ENCODE measurements at regions not wholly inside any gene's neighbourhood (a gene's known extent, or its start where the extent isn't known, plus 50 kb on each side); places are given as distances from the start of the nearest gene placed in this dataset.

GRCh38 chr14:78022059-78022458, 148.1 kb upstream of the NRXN3 start:
- H3K9ac ChIP-seq (ENCODE audit: low read length), result no peak overlapping the region
- peak overlapping the region; percentile 89 for H2AFZ ChIP-seq (ENCODE audit: low read depth, low read length, severe bottlenecking)
- no peaks in the 10 kb centered on the region for H3K9me3 ChIP-seq (ENCODE audit: insufficient read depth, low read length)
- no peak overlapping the region for H3K27ac ChIP-seq (ENCODE audit: low read depth, low read length)
- no peak overlapping the region for H3K4me2 ChIP-seq (ENCODE audit: low read depth, low read length, poor library complexity, severe bottlenecking)
- H3K36me3 ChIP-seq (ENCODE audit: low read length), result no peaks in the 10 kb centered on the region
- H3F3A ChIP-seq (ENCODE audit: insufficient read depth), result no peaks in the 10 kb centered on the region
- H3K79me2 ChIP-seq (ENCODE audit: insufficient read depth, low read length), result no peaks in the 10 kb centered on the region
- no peaks in the 10 kb centered on the region for H4K20me1 ChIP-seq (ENCODE audit: low read depth, low read length)
- no peaks in the 10 kb centered on the region for H3K27me3 ChIP-seq (ENCODE audit: low read length)
- H3K4me3 ChIP-seq (ENCODE audit: insufficient read depth, low read length, poor library complexity, severe bottlenecking), result no peak overlapping the region
- no peaks in the 10 kb centered on the region for H3K9me2 ChIP-seq (replicated peaks; ENCODE audit: insufficient read depth, low read length)
- no peak for TF ChIP-seq EZH2phosphoT487 (conservative IDR thresholded peaks at IDR 0.05; ENCODE audit: low read length)
- TF ChIP-seq, protein P1, sequence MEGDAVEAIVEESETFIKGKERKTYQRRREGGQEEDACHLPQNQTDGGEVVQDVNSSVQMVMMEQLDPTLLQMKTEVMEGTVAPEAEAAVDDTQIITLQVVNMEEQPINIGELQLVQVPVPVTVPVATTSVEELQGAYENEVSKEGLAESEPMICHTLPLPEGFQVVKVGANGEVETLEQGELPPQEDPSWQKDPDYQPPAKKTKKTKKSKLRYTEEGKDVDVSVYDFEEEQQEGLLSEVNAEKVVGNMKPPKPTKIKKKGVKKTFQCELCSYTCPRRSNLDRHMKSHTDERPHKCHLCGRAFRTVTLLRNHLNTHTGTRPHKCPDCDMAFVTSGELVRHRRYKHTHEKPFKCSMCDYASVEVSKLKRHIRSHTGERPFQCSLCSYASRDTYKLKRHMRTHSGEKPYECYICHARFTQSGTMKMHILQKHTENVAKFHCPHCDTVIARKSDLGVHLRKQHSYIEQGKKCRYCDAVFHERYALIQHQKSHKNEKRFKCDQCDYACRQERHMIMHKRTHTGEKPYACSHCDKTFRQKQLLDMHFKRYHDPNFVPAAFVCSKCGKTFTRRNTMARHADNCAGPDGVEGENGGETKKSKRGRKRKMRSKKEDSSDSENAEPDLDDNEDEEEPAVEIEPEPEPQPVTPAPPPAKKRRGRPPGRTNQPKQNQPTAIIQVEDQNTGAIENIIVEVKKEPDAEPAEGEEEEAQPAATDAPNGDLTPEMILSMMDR (IDR thresholded peaks at IDR 0.05; ENCODE audit: insufficient read depth, low read length, poor library complexity, severe bottlenecking), result peak; percentile 62

- H3K9me2 ChIP-seq (replicated peaks; ENCODE audit: insufficient read depth, low read length), result no peaks in the 10 kb centered on the region
- H2AFZ ChIP-seq (ENCODE audit: low read depth, low read length, severe bottlenecking), result no peak overlapping the region
- no peak overlapping the region for H3K9ac ChIP-seq (ENCODE audit: low read length)
- TF ChIP-seq EZH2phosphoT487 (conservative IDR thresholded peaks at IDR 0.05; ENCODE audit: low read length), result no peak
- TF ChIP-seq, protein P1 (IDR thresholded peaks at IDR 0.05; ENCODE audit: insufficient read depth, low read length, poor library complexity, severe bottlenecking), result no peak
- no peak overlapping the region for H3K4me3 ChIP-seq (ENCODE audit: insufficient read depth, low read length, poor library complexity, severe bottlenecking)
- no peaks in the 10 kb centered on the region for H3K27me3 ChIP-seq (ENCODE audit: low read length)
- no peak overlapping the region for H3K27ac ChIP-seq (ENCODE audit: low read depth, low read length)
- H3K4me2 ChIP-seq (ENCODE audit: low read depth, low read length, poor library complexity, severe bottlenecking), result no peak overlapping the region
- no peaks in the 10 kb centered on the region for H3K36me3 ChIP-seq (ENCODE audit: low read length)
- H3K79me2 ChIP-seq (ENCODE audit: insufficient read depth, low read length), result no peaks in the 10 kb centered on the region
- no peaks in the 10 kb centered on the region for H3K9me3 ChIP-seq (ENCODE audit: insufficient read depth, low read length)
- H4K20me1 ChIP-seq (ENCODE audit: low read depth, low read length), result no peaks in the 10 kb centered on the region
- H3F3A ChIP-seq (ENCODE audit: insufficient read depth), result no peaks in the 10 kb centered on the region
These were observed 147.1 kb upstream of the NRXN3 start for GRCh38 chr14:78023112-78023511.

DNA sequence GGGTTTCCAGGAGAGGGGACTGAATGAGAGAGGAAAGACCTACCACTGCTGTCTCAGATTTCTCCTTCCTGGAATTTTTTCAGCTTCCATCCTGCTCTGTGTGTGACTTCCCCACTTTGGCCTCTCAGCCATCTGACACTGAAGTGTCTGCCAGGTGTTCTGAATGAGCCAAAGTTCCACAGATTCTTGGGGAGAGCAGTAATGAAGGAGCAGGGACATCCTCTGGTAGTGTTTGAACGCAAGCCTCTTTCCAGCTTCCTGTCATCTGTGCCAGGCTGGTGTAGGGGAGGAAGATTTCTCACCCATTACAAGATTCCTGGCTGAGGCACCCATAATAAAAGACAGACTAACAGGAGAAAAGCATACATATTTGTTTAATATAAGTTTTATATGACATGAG, 141.7 kb upstream of the NRXN3 start:
- TF ChIP-seq EZH2phosphoT487 (conservative IDR thresholded peaks at IDR 0.05; ENCODE audit: low read length), result no peak
- TF ChIP-seq, protein P1 (IDR thresholded peaks at IDR 0.05; ENCODE audit: insufficient read depth, low read length, poor library complexity, severe bottlenecking), result no peak
- H3F3A ChIP-seq (ENCODE audit: insufficient read depth), result no peaks in the 10 kb centered on the region
- no peaks in the 10 kb centered on the region for H3K9me3 ChIP-seq (ENCODE audit: insufficient read depth, low read length)
- no peak overlapping the region for H2AFZ ChIP-seq (ENCODE audit: low read depth, low read length, severe bottlenecking)
- H3K4me2 ChIP-seq (ENCODE audit: low read depth, low read length, poor library complexity, severe bottlenecking), result no peak overlapping the region
- H3K27me3 ChIP-seq (ENCODE audit: low read length), result no peaks in the 10 kb centered on the region
- H3K4me3 ChIP-seq (ENCODE audit: insufficient read depth, low read length, poor library complexity, severe bottlenecking), result no peak overlapping the region
- no peaks in the 10 kb centered on the region for H3K36me3 ChIP-seq (ENCODE audit: low read length)
- no peak overlapping the region for H3K27ac ChIP-seq (ENCODE audit: low read depth, low read length)
- no peaks in the 10 kb centered on the region for H3K79me2 ChIP-seq (ENCODE audit: insufficient read depth, low read length)
- no peaks in the 10 kb centered on the region for H4K20me1 ChIP-seq (ENCODE audit: low read depth, low read length)
- H3K9me2 ChIP-seq (replicated peaks; ENCODE audit: insufficient read depth, low read length), result no peaks in the 10 kb centered on the region
- H3K9ac ChIP-seq (ENCODE audit: low read length), result no peak overlapping the region

All from SU-DHL-6 (cell line).